ENCODE measurements at regions not wholly inside any gene's neighbourhood (a gene's known extent, or its start where the extent isn't known, plus 50 kb on each side); places are given as distances from the start of the nearest gene placed in this dataset.

GRCh38 chr20:62566771-62567170 lies 75.5 kb upstream of the SLCO4A1 start:
- H3K4me3 ChIP-seq, result no peak overlapping the region
- peaks cover 0 to 77% (median 18%) of the 10 kb centered on the region in 7 donors for H3K27me3 ChIP-seq (replicated peaks in 1 of 7)
- peaks cover 0 to 3% (median 0%) of the 10 kb centered on the region in 8 donors for H3K9me3 ChIP-seq
- intact Hi-C loops (cut with DNase I; ENCODE audit: low total_unique reads), result no loop called here
- H3K27ac ChIP-seq, result no peak overlapping the region
- no peaks in the 10 kb centered on the region for H3K36me3 ChIP-seq
- peaks cover 0 to 3% (median 0%) of the 10 kb centered on the region in 6 donors for H3K4me1 ChIP-seq
- 81 to 92% (median 87%) methylated on average over 7 to 18 of the region's 18 CpGs for WGBS, 5 donors
- no peak for TF ChIP-seq POLR2A (IDR thresholded peaks at IDR 0.05)
- no peak for TF ChIP-seq POLR2AphosphoS5 (IDR thresholded peaks at IDR 0.05)
- TF ChIP-seq CTCF (IDR thresholded peaks at IDR 0.05 in 8 of 11, conservative IDR thresholded peaks at IDR 0.05 in 3 of 11), result no peak
- DNase-seq, result no peak

GRCh38 chr20:62567246-62568044 lies 74.9 kb upstream of the SLCO4A1 start:
- intact Hi-C loops (cut with DNase I; ENCODE audit: low total_unique reads), result no loop called here
- Histone ChIP-seq H3K4me3 (no peak overlapping the region), H3K27ac (no peak overlapping the region), H3K4me1 (no peaks in the 10 kb centered on the region), H3K27me3 (replicated peaks in 1 of 7) (peaks cover 0 to 71% (median 12%) of the 10 kb centered on the region in 7 donors), H3K9me3 (peaks cover 0 to 7% (median 0%) of the 10 kb centered on the region in 8 donors), H3K36me3 (no peaks in the 10 kb centered on the region)
- TF ChIP-seq POLR2AphosphoS5 (IDR thresholded peaks at IDR 0.05), result no peak
- no peak for TF ChIP-seq CTCF (IDR thresholded peaks at IDR 0.05 in 8 of 11, conservative IDR thresholded peaks at IDR 0.05 in 3 of 11)
- no peak for TF ChIP-seq POLR2A (IDR thresholded peaks at IDR 0.05)
- 87 to 92% (median 88%) methylated on average over 22 to 25 of the region's 25 CpGs for WGBS, 5 donors
- DNase-seq, result no peak

GRCh38 chr20:62568045-62568389 lies 74.3 kb upstream of the SLCO4A1 start:
- intact Hi-C loops (cut with DNase I; ENCODE audit: low total_unique reads), result no loop called here
- WGBS, 5 donors, result 66 to 100% (median 77%) methylated on average over 1 to 8 of the region's 8 CpGs
- peaks cover 0 to 71% (median 12%) of the 10 kb centered on the region in 7 donors for H3K27me3 ChIP-seq (replicated peaks in 1 of 7)
- no peak overlapping the region for H3K27ac ChIP-seq
- no peak for DNase-seq
- no peaks in the 10 kb centered on the region for H3K36me3 ChIP-seq
- H3K9me3 ChIP-seq, result peaks cover 0 to 7% (median 0%) of the 10 kb centered on the region in 8 donors
- H3K4me1 ChIP-seq, result no peaks in the 10 kb centered on the region
- no peak for TF ChIP-seq POLR2AphosphoS5 (IDR thresholded peaks at IDR 0.05)
- TF ChIP-seq POLR2A (IDR thresholded peaks at IDR 0.05), result no peak
- TF ChIP-seq CTCF (IDR thresholded peaks at IDR 0.05 in 8 of 11, conservative IDR thresholded peaks at IDR 0.05 in 3 of 11), result no peak
- H3K4me3 ChIP-seq, result no peak overlapping the region

- H3K27me3 ChIP-seq (replicated peaks in 1 of 7), result peaks cover 0 to 71% (median 8%) of the 10 kb centered on the region in 7 donors
- no peak for DNase-seq
Observed at GRCh38 chr20:62569615-62570014, 72.7 kb upstream of the SLCO4A1 start.

More at GRCh38 chr20:62569615-62570014, 72.7 kb upstream of the SLCO4A1 start:
- H3K36me3 ChIP-seq, result no peaks in the 10 kb centered on the region
- no peaks in the 10 kb centered on the region for H3K4me1 ChIP-seq
- intact Hi-C loops (cut with DNase I; ENCODE audit: low total_unique reads), result no loop called here
- peaks cover 0 to 7% (median 0%) of the 10 kb centered on the region in 8 donors for H3K9me3 ChIP-seq
- no peak overlapping the region for H3K4me3 ChIP-seq
- TF ChIP-seq CTCF (IDR thresholded peaks at IDR 0.05 in 8 of 11, conservative IDR thresholded peaks at IDR 0.05 in 3 of 11) (no peak), POLR2A (IDR thresholded peaks at IDR 0.05) (no peak), POLR2AphosphoS5 (IDR thresholded peaks at IDR 0.05) (no peak)
- no peak overlapping the region for H3K27ac ChIP-seq
- WGBS, 5 donors, result 69 to 77% (median 72%) methylated on average over 16 to 19 of the region's 19 CpGs

All from spleen (tissue), 11 donors.